Esophagus (tissue), 2 donors: ENCODE measurements at regions not wholly inside any gene's neighbourhood (a gene's known extent, or its start where the extent isn't known, plus 50 kb on each side); places are given as distances from the start of the nearest gene placed in this dataset.
"Not testable (repeated sequence)": the region's sequence is repeated elsewhere in the genome, so short reads cannot be mapped to it uniquely, and the experiment has no call there.

ENCODE experiments used
- H3K27ac ChIP-seq, 2 donors: one replicate each; pipeline ENCODE4 v1.5.1; 2013; ENCODE audit warnings: low read depth in 2 of 2, mild to moderate bottlenecking in 2 of 2, inconsistent platforms in 1 of 2, low read length in 1 of 2, moderate library complexity in 1 of 2
- H3K27me3 ChIP-seq, 2 donors: one replicate each; pipeline ENCODE4 v1.6.1; 2013; ENCODE audit warnings: low read length in 2 of 2, control low read depth in 1 of 2, mild to moderate bottlenecking in 1 of 2; ENCODE audit not compliant: insufficient read depth in 2 of 2, control insufficient read depth in 1 of 2
- H3K36me3 ChIP-seq, 2 donors: one replicate each; pipeline ENCODE4 v1.6.1; 2013; ENCODE audit warnings: low read length in 1 of 2; ENCODE audit not compliant: control insufficient read depth in 2 of 2, insufficient read depth in 2 of 2
- H3K4me1 ChIP-seq, 2 donors: one replicate each; pipeline ENCODE4 v1.6.1; 2013; ENCODE audit warnings: low read length in 1 of 2; ENCODE audit not compliant: control insufficient read depth in 2 of 2, insufficient read depth in 2 of 2
- H3K4me3 ChIP-seq, 2 donors: one replicate each; pipeline ENCODE4 v1.5.1; 2013; ENCODE audit warnings: low read length in 2 of 2, mild to moderate bottlenecking in 2 of 2, low read depth in 1 of 2, moderate library complexity in 1 of 2
- H3K9me3 ChIP-seq, 2 donors: one replicate each; pipeline ENCODE4 v1.6.1; 2013; ENCODE audit warnings: mild to moderate bottlenecking in 2 of 2, low read depth in 1 of 2, low read length in 1 of 2, moderate library complexity in 1 of 2; ENCODE audit not compliant: control insufficient read depth in 2 of 2, insufficient read depth in 1 of 2
- WGBS, 2 donors: extraction: QIAGEN DNeasy Blood & Tissue Kit; methylation state at CpG; one replicate each; pipeline ENCODE4 v1.1.7; 2013; 5-methylcytosine and 5-hydroxymethylcytosine counted together
- donor health status: healthy with polysubstance abuse.
- donor health status: Bipolar disorder and iron deficiency.

- Histone ChIP-seq H3K27ac (no peak overlapping the region), H3K27me3 (no peaks in the 10 kb centered on the region), H3K36me3 (no peaks in the 10 kb centered on the region), H3K9me3 (no peaks in the 10 kb centered on the region), H3K4me1 (no peaks in the 10 kb centered on the region), H3K4me3 (no peak overlapping the region)
- WGBS, 2 donors, result 76 to 93% methylated on average over 4 of the region's 4 CpGs
Observed at GRCh38 chr12:116370004-116370404, 92.5 kb upstream of the MED13L start.

GRCh38 chr12:116370886-116371580 lies 93.5 kb upstream of the MED13L start:
- Histone ChIP-seq H3K4me1 (peaks cover 0 to 3% of the 10 kb centered on the region in 2 donors), H3K36me3 (no peaks in the 10 kb centered on the region), H3K4me3 (no peak overlapping the region), H3K9me3 (peaks cover 0 to 2% of the 10 kb centered on the region in 2 donors), H3K27me3 (no peaks in the 10 kb centered on the region), H3K27ac (no peak overlapping the region)
- WGBS, 2 donors, result 81 to 82% methylated on average over 21 of the region's 21 CpGs

DNA sequence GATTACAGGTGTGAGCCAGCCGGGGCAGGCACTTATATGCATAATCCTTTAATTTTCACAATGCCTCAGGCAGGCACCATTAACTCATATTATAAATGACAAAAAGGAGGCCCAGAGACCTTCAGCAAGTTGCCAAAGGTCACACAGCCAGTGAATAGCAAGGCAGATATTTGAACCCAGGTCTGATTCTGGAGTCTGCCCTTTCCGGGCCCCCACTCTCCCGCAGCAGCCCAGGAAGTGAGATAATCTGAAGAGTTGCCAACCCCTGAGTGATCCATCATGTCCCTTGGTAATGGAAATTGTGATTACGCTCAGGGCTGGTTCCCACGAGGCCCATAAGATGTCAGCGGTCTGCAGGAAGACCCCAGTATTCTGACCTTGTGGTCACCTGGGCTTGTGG lies 95.3 kb upstream of the MED13L start:
- H3K9me3 ChIP-seq, result peaks cover 0 to 2% of the 10 kb centered on the region in 2 donors
- no peaks in the 10 kb centered on the region for H3K27me3 ChIP-seq
- H3K27ac ChIP-seq, result no peak overlapping the region
- peaks cover 0 to 3% of the 10 kb centered on the region in 2 donors for H3K4me1 ChIP-seq
- 82 to 84% methylated on average over 6 of the region's 6 CpGs for WGBS, 2 donors
- H3K4me3 ChIP-seq, result no peak overlapping the region
- no peaks in the 10 kb centered on the region for H3K36me3 ChIP-seq

DNA sequence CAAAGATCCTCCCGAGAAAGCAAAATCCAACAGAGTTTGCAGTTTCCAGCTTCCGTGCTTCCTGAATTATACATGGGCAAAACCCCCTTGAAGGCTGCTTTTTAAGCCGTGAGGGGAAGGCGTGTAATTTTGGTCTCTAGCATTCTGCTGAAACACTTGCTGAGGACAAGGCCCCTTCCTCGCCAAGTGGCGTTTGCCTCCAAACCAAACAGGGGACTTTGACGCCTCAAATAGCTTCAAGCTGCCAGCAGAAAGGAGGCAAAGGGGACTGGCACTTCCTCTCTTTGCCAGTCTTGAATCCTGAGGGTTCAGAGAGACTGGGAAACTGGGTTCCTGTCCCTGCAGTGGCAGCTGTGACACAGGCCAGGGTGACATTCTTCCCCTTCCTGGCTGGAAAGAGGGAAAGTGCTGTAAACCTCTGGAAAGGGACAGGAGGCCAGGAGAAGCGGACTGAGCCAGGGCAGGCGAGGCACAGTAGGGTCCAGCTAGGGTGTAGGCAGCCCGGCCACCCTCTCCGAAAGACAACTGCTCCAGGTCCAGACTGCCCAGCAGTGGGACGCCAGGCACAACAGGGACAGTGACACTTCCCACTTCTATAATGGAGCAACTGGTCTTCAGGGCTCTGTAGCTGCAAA lies 96.2 kb upstream of the MED13L start:
- no peak overlapping the region for H3K4me3 ChIP-seq
- peaks cover 0 to 3% of the 10 kb centered on the region in 2 donors for H3K4me1 ChIP-seq
- H3K9me3 ChIP-seq, result peaks cover 0 to 2% of the 10 kb centered on the region in 2 donors
- no peaks in the 10 kb centered on the region for H3K27me3 ChIP-seq
- 78 to 86% methylated on average over 12 of the region's 12 CpGs for WGBS, 2 donors
- H3K27ac ChIP-seq, result no peak overlapping the region
- H3K36me3 ChIP-seq, result no peaks in the 10 kb centered on the region

GRCh38 chr12:116374207-116374606 lies 96.7 kb upstream of the MED13L start:
- 88 to 94% methylated on average over 3 of the region's 3 CpGs for WGBS, 2 donors
- Histone ChIP-seq H3K36me3 (no peaks in the 10 kb centered on the region), H3K4me3 (no peak overlapping the region), H3K27me3 (no peaks in the 10 kb centered on the region), H3K27ac (no peak overlapping the region), H3K9me3 (peaks cover 0 to 2% of the 10 kb centered on the region in 2 donors), H3K4me1 (peaks cover 0 to 3% of the 10 kb centered on the region in 2 donors)

GRCh38 chr12:116375278-116375842 lies 97.9 kb upstream of the MED13L start:
- Histone ChIP-seq H3K36me3 (no peaks in the 10 kb centered on the region), H3K4me1 (peaks cover 0 to 3% of the 10 kb centered on the region in 2 donors), H3K27me3 (no peaks in the 10 kb centered on the region), H3K4me3 (no peak overlapping the region), H3K27ac (no peak overlapping the region), H3K9me3 (peaks cover 0 to 2% of the 10 kb centered on the region in 2 donors)
- WGBS, 2 donors, result 87 to 96% methylated on average over 9 of the region's 9 CpGs

DNA sequence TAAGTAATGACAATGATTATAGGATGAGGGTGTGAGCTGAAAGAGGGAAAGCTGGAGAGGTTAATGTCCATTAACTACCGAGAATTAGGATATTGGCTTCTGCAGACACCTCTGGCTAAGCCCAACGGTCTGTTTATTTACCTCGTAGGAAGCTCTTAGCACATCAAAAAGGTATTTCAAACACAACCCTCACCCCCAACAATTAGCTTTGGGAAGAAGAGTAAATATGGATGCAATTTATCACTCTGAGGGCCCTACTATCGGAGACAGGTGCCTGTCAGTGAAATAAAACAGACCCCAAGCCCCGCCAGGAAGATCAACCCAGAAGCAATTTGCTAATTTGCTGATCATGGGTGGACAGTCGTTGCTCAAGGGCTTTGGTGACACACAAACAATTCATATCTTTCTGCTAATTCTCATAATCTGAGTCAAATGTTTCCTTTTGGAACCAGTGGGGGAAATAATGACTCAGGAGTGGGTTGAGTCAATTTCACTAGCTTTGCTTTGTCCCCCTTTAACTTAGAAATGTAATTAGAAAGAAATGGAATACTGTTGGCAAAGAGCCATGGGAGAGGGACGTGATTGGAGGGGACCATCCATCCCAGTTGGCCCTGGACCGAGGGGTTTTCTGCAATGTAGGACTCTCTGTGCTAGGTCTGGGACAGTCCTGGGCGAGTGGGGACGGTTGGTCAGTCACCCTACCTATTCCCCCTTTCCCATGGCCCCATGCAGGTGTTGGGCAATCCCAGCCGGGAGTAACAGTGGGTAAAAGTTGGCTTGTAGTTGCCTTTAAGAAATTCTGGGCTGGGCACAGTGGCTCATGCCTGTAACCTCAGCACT lies 99.1 kb upstream of the MED13L start:
- Histone ChIP-seq H3K27me3 (no peaks in the 10 kb centered on the region), H3K36me3 (no peaks in the 10 kb centered on the region), H3K4me1 (peaks cover 0 to 3% of the 10 kb centered on the region in 2 donors), H3K27ac (no peak overlapping the region), H3K4me3 (no peak overlapping the region), H3K9me3 (peaks cover 0 to 2% of the 10 kb centered on the region in 2 donors)
- WGBS, 2 donors, result 54 to 58% methylated on average over 11 of the region's 11 CpGs

DNA sequence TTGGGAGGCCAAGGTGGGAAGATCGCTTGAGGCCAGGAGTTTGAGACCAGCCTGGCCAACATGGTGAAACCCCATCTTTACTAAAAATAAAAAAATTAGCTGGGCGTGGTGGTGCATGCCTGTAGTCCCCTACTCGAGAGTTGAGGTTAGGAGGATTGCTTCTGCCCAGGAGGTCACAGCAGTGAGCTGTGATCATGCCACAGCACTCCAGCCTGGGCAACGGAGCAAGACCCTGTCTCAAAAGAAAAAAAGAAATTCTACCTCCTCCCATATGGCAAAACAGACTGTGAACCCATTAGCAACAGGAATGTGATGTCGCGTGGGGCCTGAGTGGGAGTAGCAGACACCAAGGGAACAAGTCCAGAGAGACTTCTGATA lies 99.7 kb upstream of the MED13L start:
- H3K4me3 ChIP-seq, H3K27ac ChIP-seq, H3K36me3 ChIP-seq, H3K9me3 ChIP-seq, H3K4me1 ChIP-seq, H3K27me3 ChIP-seq: not testable (repeated sequence)
- WGBS, 2 donors, result 89 to 92% methylated on average over 6 of the region's 6 CpGs

- H3K27ac ChIP-seq, result no peak overlapping the region
- H3K36me3 ChIP-seq, result no peaks in the 10 kb centered on the region
- peaks cover 0 to 6% of the 10 kb centered on the region in 2 donors for H3K4me1 ChIP-seq
- H3K27me3 ChIP-seq, result no peaks in the 10 kb centered on the region
- H3K9me3 ChIP-seq, result peaks cover 0 to 2% of the 10 kb centered on the region in 2 donors
- H3K4me3 ChIP-seq, result no peak overlapping the region
- 76 to 78% methylated on average over 11 of the region's 11 CpGs for WGBS, 2 donors
Observed at GRCh38 chr12:116378002-116378401, 100.5 kb upstream of the MED13L start.
